Skin of body (tissue), 1 donor: ENCODE measurements at regions not wholly inside any gene's neighbourhood (a gene's known extent, or its start where the extent isn't known, plus 50 kb on each side); places are given as distances from the start of the nearest gene placed in this dataset.
A peak's percentile ranks its signal among the peaks of the same experiment; 100 is the strongest.

Source experiments
- DNase-seq: peaks from one replicate; lab custom pipeline; 2025; lab: John Stamatoyannopoulos, UW

- DNase-seq, result no peak
Measured at GRCh38 chr1:209250861-209251636, 332.5 kb upstream of the CAMK1G start.

- DNase-seq, result peak; percentile 61
Measured at GRCh38 chr1:209256766-209257350, 326.7 kb upstream of the CAMK1G start.

GRCh38 chr1:209257454-209257853 is 326.1 kb upstream of the CAMK1G start:
- DNase-seq, result no peak

- no peak for DNase-seq
Measured at GRCh38 chr1:209260136-209260535, 323.4 kb upstream of the CAMK1G start.

- DNase-seq, result no peak
Measured at GRCh38 chr1:209262631-209263030, 320.9 kb upstream of the CAMK1G start.

- no peak for DNase-seq
Measured at GRCh38 chr1:209265301-209265700, 318.2 kb upstream of the CAMK1G start.

GRCh38 chr1:209266590-209267205 is 316.8 kb upstream of the CAMK1G start:
- no peak for DNase-seq

- DNase-seq, result no peak
Measured at GRCh38 chr1:209267968-209268367, 315.5 kb upstream of the CAMK1G start.

GRCh38 chr1:209268479-209268878 is 315.0 kb upstream of the CAMK1G start:
- no peak for DNase-seq

GRCh38 chr1:209276321-209276720 is 307.2 kb upstream of the CAMK1G start:
- DNase-seq, result no peak

GRCh38 chr1:209277662-209278061 is 305.9 kb upstream of the CAMK1G start:
- no peak for DNase-seq

GRCh38 chr1:209291715-209292114 is 291.8 kb upstream of the CAMK1G start:
- DNase-seq, result no peak

- peak; percentile 9 for DNase-seq
Measured at GRCh38 chr1:209302779-209303568, 280.5 kb upstream of the CAMK1G start.

GRCh38 chr1:209304166-209304565 is 279.3 kb upstream of the CAMK1G start:
- no peak for DNase-seq

GRCh38 chr1:209305221-209305954 is 278.1 kb upstream of the CAMK1G start:
- DNase-seq, result no peak

GRCh38 chr1:209307846-209308245 is 275.7 kb upstream of the CAMK1G start:
- no peak for DNase-seq

GRCh38 chr1:209309198-209309597 is 274.3 kb upstream of the CAMK1G start:
- DNase-seq, result no peak

GRCh38 chr1:209311770-209312169 is 271.7 kb upstream of the CAMK1G start:
- DNase-seq, result no peak

GRCh38 chr1:209316929-209317328 is 266.6 kb upstream of the CAMK1G start:
- DNase-seq, result no peak

- no peak for DNase-seq
Measured at GRCh38 chr1:209318181-209319056, 265.1 kb upstream of the CAMK1G start.
